B cell (primary cell): ENCODE measurements at regions not wholly inside any gene's neighbourhood (a gene's known extent, or its start where the extent isn't known, plus 50 kb on each side); places are given as distances from the start of the nearest gene placed in this dataset.

Experiments
- ATAC-seq: fragments of 200-7000 bp; cut with Tn5 transposase; one replicate; pipeline ENCODE4 v1.10.0; 2021; ENCODE audit warnings: low read depth, mild to moderate bottlenecking, moderate number of reproducible peaks, moderate library complexity
- CTCF ChIA-PET: fragments of 350-600 bp; sonication (Branson Sonifier 250); formaldehyde crosslinking; loops from one replicate; lab custom pipeline; 2021; ENCODE audit warnings: antibody characterized with exemption, inconsistent platforms; lab: Charles Lee
- POLR2A ChIA-PET: fragments of 350-600 bp; sonication (Branson Sonifier 250); formaldehyde crosslinking; loops from one replicate; lab custom pipeline; 2021; ENCODE audit warnings: antibody characterized with exemption; lab: Charles Lee
- DNase-seq: peaks from one replicate; pipeline ENCODE4 v3.0.0; 2013
- H2AFZ ChIP-seq: 2 replicates; pipeline ENCODE4 v1.6.1; 2012; ENCODE audit warnings: mild to moderate bottlenecking, low read depth, low read length; ENCODE audit not compliant: insufficient read depth, poor library complexity, severe bottlenecking
- H3K27ac ChIP-seq, 2 donors: 1 replicate in 1 of 2; 2 replicates in 1 of 2; pipeline ENCODE4 v1.5.1; 2012 to 2013; ENCODE audit warnings: low read length in 2 of 2, mild to moderate bottlenecking in 2 of 2, moderate library complexity in 1 of 2
- H3K27me3 ChIP-seq, 4 experiments: fragments of 200-600 bp in 1 of 4; sonication (generic) in 1 of 4; replicated peaks in 1 of 4; 1 replicate in 2 of 4; 2 replicates in 2 of 4; pipeline versions ENCODE4 v1.6.1 to v1.7.0; 2013 to 2016; ENCODE audit warnings: low read length in 3 of 4, mild to moderate bottlenecking in 2 of 4, mixed read lengths in 1 of 4, moderate library complexity in 1 of 4; ENCODE audit not compliant: insufficient read depth in 4 of 4, control insufficient read depth in 3 of 4; ENCODE audit errors: control extremely low read depth in 1 of 4
- H3K36me3 ChIP-seq, 2 experiments: replicated peaks in 1 of 2; 1 replicate in 1 of 2; 2 replicates in 1 of 2; pipeline versions ENCODE4 v1.6.1 to v1.7.1; 2013; ENCODE audit warnings: low read length in 1 of 2; ENCODE audit not compliant: insufficient read depth in 2 of 2, control insufficient read depth in 1 of 2; ENCODE audit errors: control extremely low read depth in 1 of 2, extremely low read depth in 1 of 2
- H3K4me1 ChIP-seq, 2 donors: fragments of 200-600 bp in 1 of 2; sonication (generic) in 1 of 2; 1 replicate in 1 of 2; 2 replicates in 1 of 2; pipeline versions ENCODE4 v1.5.1 to v1.6.1; 2013 to 2017; ENCODE audit warnings: low read length in 2 of 2; ENCODE audit not compliant: control insufficient read depth in 2 of 2, insufficient read depth in 2 of 2
- H3K4me2 ChIP-seq: replicated peaks from 2 replicates; pipeline ENCODE3; 2012; ENCODE audit warnings: mild to moderate bottlenecking, low read depth, low read length; ENCODE audit not compliant: poor library complexity, severe bottlenecking
- H3K4me3 ChIP-seq, 5 experiments: fragments of 200-600 bp in 1 of 5; sonication (generic) in 1 of 5; 1 replicate in 3 of 5; 2 replicates in 2 of 5; pipeline versions ENCODE4 v1.5.1 to v1.7.0; 2011 to 2016; ENCODE audit warnings: low read length in 4 of 5, mild to moderate bottlenecking in 4 of 5, low read depth in 2 of 5, control low read depth in 1 of 5, moderate library complexity in 1 of 5; ENCODE audit not compliant: insufficient read depth in 1 of 5; ENCODE audit errors: control extremely low read depth in 1 of 5, extremely low read depth in 1 of 5
- H3K79me2 ChIP-seq: fragments of 200-600 bp; sonication (generic); one replicate; pipeline ENCODE4 v1.6.0; 2016; ENCODE audit warnings: low read length; ENCODE audit not compliant: control insufficient read depth, insufficient read depth
- H3K9ac ChIP-seq: fragments of 200-600 bp; sonication (generic); 2 replicates; pipeline ENCODE4 v1.6.1; 2017; ENCODE audit warnings: mild to moderate bottlenecking, low read length, moderate library complexity
- H3K9me3 ChIP-seq, 3 donors: one replicate each; pipeline versions ENCODE4 v1.6.1 to v1.7.1; 2013; ENCODE audit warnings: low read length in 2 of 3; ENCODE audit not compliant: control insufficient read depth in 2 of 3, insufficient read depth in 1 of 3; ENCODE audit errors: control extremely low read depth in 1 of 3
- H4K20me1 ChIP-seq: 2 replicates; pipeline ENCODE4 v1.6.0; 2012; ENCODE audit warnings: mild to moderate bottlenecking, low read length; ENCODE audit not compliant: insufficient read depth, control insufficient read depth, poor library complexity, severe bottlenecking
- H3K27ac Mint-ChIP-seq: one replicate; pipeline ENCODE4 v1.8.0; 2021; ENCODE audit warnings: mixed read lengths
- H3K27me3 Mint-ChIP-seq: one replicate; pipeline ENCODE4 v1.8.0; 2021; ENCODE audit warnings: mixed read lengths
- H3K4me1 Mint-ChIP-seq: one replicate; pipeline ENCODE4 v1.8.0; 2021; ENCODE audit warnings: mixed read lengths
- H3K4me3 Mint-ChIP-seq: one replicate; pipeline ENCODE4 v1.8.0; 2021; ENCODE audit warnings: mixed read lengths
- H3K9me3 Mint-ChIP-seq: one replicate; pipeline ENCODE4 v1.8.0; 2022; ENCODE audit warnings: mixed read lengths; ENCODE audit not compliant: insufficient read depth
- EZH2 ChIP-seq: IDR thresholded peaks from 2 replicates; pipeline ENCODE4 v1.6.1; 2012; ENCODE audit warnings: borderline replicate concordance, low read depth, mild to moderate bottlenecking, moderate library complexity, low read length; ENCODE audit not compliant: insufficient read depth, poor library complexity, severe bottlenecking
- WGBS: methylation state at CpG from one replicate; pipeline ENCODE4 v1.1.5; 2013; ENCODE audit warnings: missing lambda C conversion rate; ENCODE audit not compliant: insufficient coverage; 5-methylcytosine and 5-hydroxymethylcytosine counted together
- intact Hi-C: fragments of 100-400 bp; cut with micrococcal nuclease; formaldehyde crosslinking; loops from one replicate; pipeline ENCODE4 v1.10.0; 2022
- TF ChIP-seq, protein P1 (sequence below): fragments of 200-600 bp; IDR thresholded peaks from one replicate; pipeline ENCODE4 v1.8.0; 2022; ENCODE audit warnings: antibody characterized with exemption, mild to moderate bottlenecking

GRCh38 chrX:25131055-25131454 lies 115.3 kb upstream of the ARX start:
- no peak overlapping the region for H3K27ac Mint-ChIP-seq
- intact Hi-C loops: no loop called here
- POLR2A ChIA-PET: no interaction called here
- H3K9me3 ChIP-seq: no peaks in the 10 kb centered on the region
- H2AFZ ChIP-seq: no peak overlapping the region
- no peaks in the 10 kb centered on the region for H3K4me1 Mint-ChIP-seq
- peaks cover 3% of the 10 kb centered on the region for H3K27me3 Mint-ChIP-seq
- H3K4me1 ChIP-seq: no peaks in the 10 kb centered on the region
- H3K9me3 Mint-ChIP-seq: no peaks in the 10 kb centered on the region
- no peaks in the 10 kb centered on the region for H4K20me1 ChIP-seq
- no peaks in the 10 kb centered on the region for H3K27me3 ChIP-seq
- no peaks in the 10 kb centered on the region for H3K36me3 ChIP-seq
- DNase-seq (no peak), ATAC-seq (no peak)
- H3K4me3 ChIP-seq: no peak overlapping the region
- H3K4me3 Mint-ChIP-seq: no peak overlapping the region
- no peak overlapping the region for H3K9ac ChIP-seq
- no peak for TF ChIP-seq EZH2
- TF ChIP-seq, protein P1, sequence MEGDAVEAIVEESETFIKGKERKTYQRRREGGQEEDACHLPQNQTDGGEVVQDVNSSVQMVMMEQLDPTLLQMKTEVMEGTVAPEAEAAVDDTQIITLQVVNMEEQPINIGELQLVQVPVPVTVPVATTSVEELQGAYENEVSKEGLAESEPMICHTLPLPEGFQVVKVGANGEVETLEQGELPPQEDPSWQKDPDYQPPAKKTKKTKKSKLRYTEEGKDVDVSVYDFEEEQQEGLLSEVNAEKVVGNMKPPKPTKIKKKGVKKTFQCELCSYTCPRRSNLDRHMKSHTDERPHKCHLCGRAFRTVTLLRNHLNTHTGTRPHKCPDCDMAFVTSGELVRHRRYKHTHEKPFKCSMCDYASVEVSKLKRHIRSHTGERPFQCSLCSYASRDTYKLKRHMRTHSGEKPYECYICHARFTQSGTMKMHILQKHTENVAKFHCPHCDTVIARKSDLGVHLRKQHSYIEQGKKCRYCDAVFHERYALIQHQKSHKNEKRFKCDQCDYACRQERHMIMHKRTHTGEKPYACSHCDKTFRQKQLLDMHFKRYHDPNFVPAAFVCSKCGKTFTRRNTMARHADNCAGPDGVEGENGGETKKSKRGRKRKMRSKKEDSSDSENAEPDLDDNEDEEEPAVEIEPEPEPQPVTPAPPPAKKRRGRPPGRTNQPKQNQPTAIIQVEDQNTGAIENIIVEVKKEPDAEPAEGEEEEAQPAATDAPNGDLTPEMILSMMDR: no peak
- no peak overlapping the region for H3K27ac ChIP-seq
- H3K4me2 ChIP-seq: no peak overlapping the region
- no peaks in the 10 kb centered on the region for H3K79me2 ChIP-seq
- CTCF ChIA-PET: no interaction called here

- CTCF ChIA-PET: no interaction called here
- no CpG with 5 or more reads among the region's 4 CpGs for WGBS
Observed at GRCh38 chrX:25130619-25131018, 114.9 kb upstream of the ARX start.

More at GRCh38 chrX:25130619-25131018, 114.9 kb upstream of the ARX start:
- Mint-ChIP-seq H3K9me3 (no peaks in the 10 kb centered on the region), H3K27ac (no peak overlapping the region), H3K4me1 (no peaks in the 10 kb centered on the region), H3K4me3 (no peak overlapping the region), H3K27me3 (peaks cover 3% of the 10 kb centered on the region)
- Histone ChIP-seq H3K36me3 (no peaks in the 10 kb centered on the region), H4K20me1 (no peaks in the 10 kb centered on the region), H3K27me3 (no peaks in the 10 kb centered on the region), H3K4me3 (no peak overlapping the region), H3K9me3 (no peaks in the 10 kb centered on the region), H2AFZ (no peak overlapping the region), H3K79me2 (no peaks in the 10 kb centered on the region), H3K27ac (no peak overlapping the region), H3K4me1 (no peaks in the 10 kb centered on the region), H3K9ac (no peak overlapping the region), H3K4me2 (no peak overlapping the region)
- POLR2A ChIA-PET: no interaction called here
- intact Hi-C loops: no loop called here
- no peak for TF ChIP-seq EZH2
- TF ChIP-seq, protein P1: no peak
- DNase-seq (no peak), ATAC-seq (no peak)
